HG03064 (cell line): ENCODE measurements at regions not wholly inside any gene's neighbourhood (a gene's known extent, or its start where the extent isn't known, plus 50 kb on each side); places are given as distances from the start of the nearest gene placed in this dataset.
A peak's percentile ranks its signal among the peaks of the same experiment; 100 is the strongest.

Experiments used
- ATAC-seq: cut with Tn5 transposase; IDR thresholded peaks from one replicate; pipeline ENCODE4 v1.9.1; 2021; ENCODE audit warnings: low read depth; ENCODE audit not compliant: unreplicated experiment

DNA sequence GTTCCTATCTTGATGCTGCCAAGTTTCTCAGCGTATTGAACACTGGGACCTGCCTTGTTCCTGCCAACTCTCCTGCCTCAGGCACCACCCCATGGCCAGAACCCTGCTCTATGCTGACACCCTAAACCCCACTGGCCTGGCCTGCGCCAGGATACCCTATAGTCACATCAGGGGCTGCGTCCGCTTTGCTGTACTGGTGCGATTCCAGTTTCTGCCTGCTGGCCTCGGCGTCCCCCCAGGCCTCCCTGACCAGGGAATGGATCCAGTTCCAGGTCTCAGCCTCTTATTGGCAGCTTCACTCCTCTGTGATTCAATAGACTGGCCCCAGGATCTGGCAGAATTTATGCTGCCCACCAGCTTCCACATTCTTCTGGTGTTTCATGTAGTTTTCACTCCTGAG lies 55.0 kb downstream of the GPR6 start:
- ATAC-seq, result no peak

- no peak for ATAC-seq
These were observed 55.9 kb downstream of the GPR6 start for GRCh38 chr6:110033749-110034666.

GRCh38 chr6:110034667-110035036 lies 56.5 kb downstream of the GPR6 start:
- no peak for ATAC-seq

DNA sequence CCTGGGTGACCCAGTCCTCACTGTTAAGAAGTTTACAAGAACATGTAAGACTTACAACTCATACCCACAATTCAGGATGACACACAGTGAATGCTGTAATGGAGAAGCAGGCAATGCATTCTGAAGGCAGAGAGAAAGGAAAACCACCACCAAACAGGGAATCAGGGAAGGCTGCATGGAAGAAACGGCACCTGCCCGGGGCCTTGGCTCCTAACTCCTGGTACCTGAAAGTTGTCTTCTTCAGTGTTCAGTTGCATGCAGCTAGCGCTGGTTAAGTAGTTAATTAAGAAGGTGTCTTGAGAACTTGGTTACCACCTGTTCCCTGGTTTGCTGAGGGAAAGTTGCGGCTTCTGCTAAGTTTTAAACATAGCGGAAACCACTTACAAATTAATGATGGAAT lies 57.2 kb downstream of the GPR6 start:
- no peak for ATAC-seq

DNA sequence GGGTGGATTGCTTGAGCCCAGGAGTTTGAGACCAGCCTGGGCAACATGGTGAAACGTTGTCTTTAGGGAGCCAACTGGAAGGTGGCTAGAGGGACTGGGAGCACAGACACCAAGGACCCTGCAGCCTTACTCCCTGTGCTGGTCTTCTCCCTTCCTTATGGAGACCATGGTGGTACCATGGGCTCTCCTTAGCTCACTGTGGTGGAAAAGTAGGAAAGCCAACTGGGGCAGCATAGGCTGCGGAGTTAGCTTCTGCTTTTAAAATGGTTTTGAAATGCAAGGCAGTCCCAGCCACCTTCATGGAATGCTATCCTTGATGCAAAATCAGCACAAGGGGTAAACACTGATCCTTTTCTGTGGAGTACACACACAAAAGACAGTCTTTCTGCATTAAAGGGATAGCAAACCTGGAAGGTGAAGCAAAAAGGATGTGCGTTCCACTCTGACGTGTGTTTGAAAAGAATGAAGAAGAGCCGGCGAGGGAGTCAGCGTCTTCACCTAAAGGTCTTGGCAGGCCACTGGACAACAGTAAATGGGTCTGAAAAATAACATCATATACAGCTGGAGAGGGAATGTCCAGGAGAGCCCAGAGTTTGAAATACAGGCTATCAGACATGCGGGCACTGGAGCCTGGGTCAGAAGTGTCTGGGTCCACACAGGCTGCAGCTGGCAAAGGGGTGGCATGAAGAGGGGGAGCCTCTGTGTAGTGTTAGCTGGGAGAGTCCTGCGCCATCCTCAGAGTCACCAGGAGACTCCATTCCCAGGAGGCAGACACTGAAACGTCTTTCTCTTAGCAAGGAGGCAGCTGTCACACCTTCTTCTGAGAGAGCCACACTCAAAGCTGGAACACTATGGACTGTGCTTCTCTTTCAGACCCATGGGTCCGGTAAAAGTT lies 58.5 kb downstream of the GPR6 start:
- ATAC-seq, result no peak

GRCh38 chr6:110037726-110038295 lies 59.7 kb downstream of the GPR6 start:
- no peak for ATAC-seq

DNA sequence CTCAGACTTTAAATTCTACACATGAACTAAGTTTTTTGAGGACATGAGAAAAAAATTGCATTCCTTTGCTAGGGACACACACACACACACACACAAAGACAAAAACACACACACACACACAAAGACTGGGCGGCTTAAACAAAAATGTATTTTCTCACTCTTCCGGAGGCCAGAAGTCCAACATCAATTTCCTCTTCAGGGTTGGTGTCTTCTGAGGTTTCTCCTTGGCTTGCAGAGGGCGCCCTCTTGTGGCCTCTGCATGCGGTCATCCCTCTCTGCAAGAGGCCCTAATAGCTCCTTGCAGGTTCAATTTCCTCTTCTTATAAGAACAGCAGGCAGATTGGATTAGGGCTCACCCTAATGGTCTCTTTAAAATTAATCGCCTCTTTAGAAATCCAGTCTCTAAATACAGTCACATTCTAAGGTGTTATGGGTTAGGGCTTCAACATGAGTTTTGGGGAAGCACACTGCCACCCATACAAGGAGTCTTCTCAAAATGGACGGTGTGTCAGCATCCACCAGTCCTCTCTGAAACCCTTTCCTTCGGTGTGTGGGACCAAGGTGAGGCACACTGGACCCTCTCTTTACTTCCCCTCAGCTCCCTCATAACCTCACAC lies 61.4 kb downstream of the GPR6 start:
- peak; percentile 86 for ATAC-seq

GRCh38 chr6:110039981-110040383 lies 61.9 kb downstream of the GPR6 start:
- peak; percentile 47 for ATAC-seq

- no peak for ATAC-seq
These were observed 62.6 kb downstream of the GPR6 start for GRCh38 chr6:110040716-110041115.

DNA sequence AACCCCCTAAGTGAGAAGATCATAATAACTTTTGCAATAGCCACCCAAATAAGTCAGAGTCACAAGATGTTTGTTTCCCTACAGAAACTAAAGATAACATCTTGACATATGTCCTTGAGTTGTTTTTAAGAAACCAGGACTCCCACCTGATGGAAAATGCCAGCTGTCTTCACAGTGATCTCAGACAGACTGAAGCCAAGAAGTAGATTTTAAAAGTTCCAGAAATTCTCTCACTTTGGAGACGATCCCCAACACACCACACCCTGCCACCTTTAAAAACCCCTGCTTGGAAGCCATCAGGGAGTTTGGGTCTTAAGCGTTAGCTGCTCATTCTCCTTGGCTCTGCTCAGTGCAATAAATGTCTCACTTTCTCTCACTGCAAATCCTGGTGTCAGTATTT lies 63.0 kb downstream of the GPR6 start:
- no peak for ATAC-seq

GRCh38 chr6:110041830-110042229 lies 63.7 kb downstream of the GPR6 start:
- no peak for ATAC-seq

DNA sequence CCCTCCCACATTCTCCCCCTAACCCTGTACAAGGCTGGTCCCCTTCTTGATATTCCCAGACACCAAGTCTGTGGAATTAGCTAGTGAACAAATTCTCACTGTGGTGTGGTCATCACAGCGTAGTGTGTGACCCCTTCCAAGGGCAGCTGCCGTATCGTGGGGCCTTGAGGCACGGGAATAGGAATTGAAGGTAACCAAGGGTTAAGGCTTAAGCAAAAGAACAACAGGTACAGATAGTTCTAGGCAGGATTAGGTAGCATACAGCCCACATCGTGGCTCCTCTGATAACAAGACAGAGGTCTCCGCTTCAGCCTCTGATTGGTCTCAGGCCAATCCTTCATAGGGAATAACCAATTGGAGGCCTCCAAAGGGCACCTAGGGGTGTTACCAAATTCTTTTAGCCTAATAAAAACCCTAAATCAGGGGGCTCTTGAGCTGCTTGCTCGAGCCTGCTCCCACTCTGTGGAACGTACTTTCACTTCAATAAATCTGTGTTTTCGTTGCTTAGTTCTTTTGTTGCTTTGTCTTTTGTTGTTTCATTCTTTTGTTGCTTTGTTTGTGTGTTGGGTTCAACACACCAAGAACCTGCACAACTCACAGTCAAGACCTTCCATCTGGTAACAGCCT lies 64.7 kb downstream of the GPR6 start:
- ATAC-seq, result no peak

DNA sequence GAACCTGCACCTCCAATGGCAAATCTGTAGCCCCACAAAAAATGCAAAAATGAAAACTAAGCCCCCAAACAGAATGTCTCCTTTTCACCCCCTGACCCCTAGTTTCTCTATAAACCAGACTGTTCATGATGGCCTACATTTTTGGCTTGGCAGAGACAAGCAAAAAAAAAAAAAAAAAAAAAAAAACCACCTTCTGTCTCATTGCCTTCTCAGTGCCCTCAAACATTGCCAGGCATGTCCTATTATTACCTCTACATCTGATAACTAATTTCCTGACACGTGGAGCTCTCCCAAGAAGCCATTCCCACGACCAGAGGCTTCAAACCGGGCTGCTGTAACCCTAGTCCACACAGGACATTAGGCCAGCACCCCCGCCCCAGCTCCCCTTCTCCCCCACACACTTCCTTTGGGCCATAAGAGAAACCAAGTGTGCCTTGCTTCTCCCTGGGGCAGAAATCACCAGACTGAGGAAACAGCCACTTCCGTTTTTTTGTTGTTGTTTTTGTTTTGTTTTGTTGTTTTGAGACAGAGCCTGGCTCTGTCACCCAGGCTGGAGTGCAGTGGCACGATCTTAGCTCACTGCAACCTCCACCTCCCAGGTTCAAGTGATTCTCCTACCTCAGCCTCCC lies 65.4 kb downstream of the GPR6 start:
- no peak for ATAC-seq

DNA sequence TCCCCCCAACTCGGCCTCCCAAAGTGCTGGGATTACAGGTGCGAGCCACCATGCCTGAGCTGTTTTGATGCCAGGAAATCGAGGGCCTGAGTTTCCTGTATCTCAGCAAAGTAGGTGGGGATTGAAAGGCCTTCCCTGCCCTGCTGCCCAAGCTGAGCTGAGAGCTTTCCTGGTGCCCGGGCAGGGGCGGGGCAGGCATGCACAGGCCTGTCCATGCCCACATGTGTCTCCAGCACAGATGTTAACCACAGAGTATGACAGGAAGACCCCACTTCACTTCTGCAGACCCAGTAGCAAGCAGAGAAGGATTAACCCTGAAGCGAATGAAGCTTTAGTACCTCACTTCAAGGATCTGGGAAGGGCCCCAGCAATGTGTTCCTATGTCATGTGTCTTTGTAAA lies 66.0 kb downstream of the GPR6 start:
- no peak for ATAC-seq

DNA sequence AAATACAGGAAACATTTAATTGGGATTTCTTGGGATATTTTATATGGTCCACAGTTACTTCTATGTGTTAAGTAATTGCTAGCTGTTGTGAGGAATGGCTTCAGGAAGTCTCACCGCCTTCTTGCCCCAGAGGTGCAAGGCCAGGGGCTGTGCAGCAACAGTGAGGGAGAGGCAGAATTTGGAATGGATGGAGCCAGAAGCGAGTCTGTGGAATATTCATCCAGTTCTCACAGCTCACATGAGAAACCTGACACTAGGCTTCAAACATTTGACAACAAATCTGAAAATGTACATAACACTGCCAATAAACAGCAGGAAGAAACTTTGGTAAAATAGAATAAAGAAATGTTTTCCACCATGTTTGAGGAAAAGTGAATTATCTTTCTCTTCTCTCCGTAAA lies 66.5 kb downstream of the GPR6 start:
- ATAC-seq, result no peak

DNA sequence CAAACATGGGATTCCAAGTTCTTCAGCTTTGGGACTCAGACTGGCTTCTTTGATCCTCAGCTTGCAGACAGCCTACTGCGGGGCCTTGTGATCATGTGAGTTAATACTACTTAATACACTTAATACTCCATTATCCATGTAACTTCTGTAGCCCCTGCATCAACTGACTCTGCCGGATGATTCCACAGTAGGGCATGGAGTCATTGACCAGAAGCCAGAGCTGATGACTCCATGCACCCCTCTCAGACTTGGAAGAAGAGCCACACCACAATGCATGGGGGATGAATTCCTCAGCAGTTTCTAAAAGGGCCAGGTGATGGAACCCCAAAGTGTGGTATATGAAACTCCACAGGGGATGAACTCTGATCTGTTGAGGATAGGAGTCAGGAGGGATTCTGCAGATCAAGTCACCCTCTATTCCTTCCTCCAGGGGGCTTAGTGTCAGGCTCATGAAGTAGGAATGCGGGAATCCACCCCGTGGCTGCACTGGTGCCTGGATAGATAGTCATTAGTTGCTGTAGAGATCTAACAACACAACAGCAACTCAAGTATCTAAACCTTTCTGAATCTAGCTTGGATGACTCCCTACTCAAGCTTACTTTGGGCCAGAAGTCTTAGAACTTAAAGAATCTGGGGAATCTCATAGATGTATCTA lies 70.2 kb downstream of the GPR6 start:
- no peak for ATAC-seq

DNA sequence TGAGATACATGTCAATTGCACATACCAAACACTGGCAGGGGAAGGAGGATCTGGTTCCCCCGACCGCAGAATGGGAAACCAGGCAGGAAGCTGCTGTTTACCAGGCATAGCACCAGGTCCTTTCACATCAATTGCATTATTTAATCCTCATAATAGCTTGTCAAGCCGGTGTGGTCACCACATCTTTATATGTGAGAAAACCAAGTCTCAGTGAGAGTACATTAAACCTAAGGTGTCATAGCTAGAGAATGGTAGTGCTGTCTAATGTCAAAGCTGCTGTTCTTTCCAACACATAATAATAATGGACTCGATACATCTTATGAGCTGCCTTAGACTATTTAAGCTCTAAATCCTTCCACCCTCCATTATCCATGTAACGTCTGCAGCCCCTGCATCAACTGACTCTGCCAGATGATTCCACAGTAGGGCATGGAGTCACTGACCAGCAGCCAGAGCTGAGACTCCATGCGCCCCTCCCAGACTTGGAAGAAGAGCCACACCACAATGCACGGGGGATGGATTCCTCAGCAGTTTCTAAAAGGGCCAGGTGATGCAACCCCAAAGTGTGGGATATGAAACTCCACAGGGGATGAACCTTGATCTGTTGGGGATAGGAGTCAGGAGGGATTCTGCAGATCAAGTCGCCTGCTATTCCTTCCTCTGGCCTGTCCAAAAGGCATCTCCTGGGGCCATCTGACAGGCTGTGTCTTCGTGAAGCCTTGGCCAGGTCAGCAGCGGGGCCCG lies 71.8 kb downstream of the GPR6 start:
- no peak for ATAC-seq
